Right lobe of liver (tissue), 6 donors: ENCODE measurements at regions not wholly inside any gene's neighbourhood (a gene's known extent, or its start where the extent isn't known, plus 50 kb on each side); places are given as distances from the start of the nearest gene placed in this dataset.

Experiments used
- ATAC-seq, 4 donors: fragments of 200-7000 bp; cut with Tn5 transposase; one replicate each; pipeline ENCODE4 v1.9.1; 2020; ENCODE audit warnings: mild to moderate bottlenecking in 4 of 4, moderate library complexity in 4 of 4
- DNase-seq, 3 donors: peaks; one replicate each; pipeline ENCODE4 v3.0.0-alpha.2; 2020
- H3K27ac ChIP-seq, 3 donors: fragments of 200-600 bp; one replicate each; pipeline ENCODE4 v1.8.0; 2022
- H3K27me3 ChIP-seq, 2 donors: fragments of 200-600 bp; one replicate each; pipeline ENCODE4 v1.8.0; 2022
- H3K36me3 ChIP-seq, 4 donors: fragments of 200-600 bp; sonication (generic) in 1 of 4; one replicate each; pipeline versions ENCODE4 v1.5.1 to v1.8.0; 2017 to 2022; ENCODE audit warnings: control low read depth in 1 of 4
- H3K4me1 ChIP-seq, 4 donors: fragments of 200-600 bp; sonication (generic) in 1 of 4; one replicate each; pipeline versions ENCODE4 v1.5.1 to v1.8.0; 2017 to 2022; ENCODE audit warnings: control low read depth in 1 of 4
- H3K4me3 ChIP-seq, 3 donors: fragments of 200-600 bp; one replicate each; pipeline ENCODE4 v1.8.0; 2022
- H3K9me3 ChIP-seq, 4 donors: fragments of 200-600 bp; sonication (generic) in 1 of 4; one replicate each; pipeline versions ENCODE4 v1.5.1 to v1.8.0; 2017 to 2022; ENCODE audit warnings: control low read depth in 1 of 4
- CTCF ChIP-seq, 4 donors: fragments of 200-600 bp in 3 of 4; fragments of 450-650 bp in 1 of 4; IDR thresholded peaks; one replicate each; pipeline versions ENCODE4 v1.5.1 to v1.8.0; 2016 to 2022; ENCODE audit warnings: antibody characterized with exemption in 4 of 4, mild to moderate bottlenecking in 2 of 4
- POLR2A ChIP-seq: fragments of 450-650 bp; IDR thresholded peaks from one replicate; pipeline ENCODE4 v1.6.1; 2017; ENCODE audit warnings: antibody characterized with exemption, mild to moderate bottlenecking
- WGBS: methylation state at CpG from one replicate; pipeline ENCODE4 v1.1.6; 2018; ENCODE audit warnings: low coverage, low lambda C conversion rate; ENCODE audit not compliant: insufficient coverage; ENCODE audit errors: missing lambda C conversion rate; 5-methylcytosine and 5-hydroxymethylcytosine counted together
- intact Hi-C, 2 donors: fragments of 100-400 bp; cut with DNase I; formaldehyde crosslinking; loops; one replicate each; pipeline versions ENCODE4 v1.11.2 to v1.14.1; 2022
- donor health status: DM: no; HTN: yes; CAD: no.
- donor health status: DM: no; HTN: no; CAD: no.
- donor health status: DM: no; HTN: no; CAD: no.
- donor health status: DM: no; HTN: yes; CAD: no.
- donor health status: DM: no; HTN: yes; CAD: no.

- Histone ChIP-seq H3K27ac (no peak overlapping the region), H3K27me3 (no peaks in the 10 kb centered on the region), H3K4me3 (no peak overlapping the region), H3K9me3 (no peaks in the 10 kb centered on the region), H3K4me1 (no peaks in the 10 kb centered on the region), H3K36me3 (no peaks in the 10 kb centered on the region)
- 19% methylated on average over 8 of the region's 9 CpGs for WGBS
- DNase-seq (peak in 2 of 3 donors; percentile 49 to 54), ATAC-seq (peak; percentile 76 to 85 (median 81))
- TF ChIP-seq POLR2A (no peak), CTCF (IDR thresholded peaks at IDR 0.05) (peak; percentile 52 to 69 (median 56))
- intact Hi-C loops, result no loop called here
Measured at GRCh38 chr14:65222440-65222858, 120.1 kb upstream of the MAX start.

- DNase-seq, result no peak
- intact Hi-C loops, result no loop called here
- H3K27ac ChIP-seq, result no peak overlapping the region
Measured at GRCh38 chr14:65223636-65224035, 121.3 kb upstream of the MAX start.

GRCh38 chr14:65224799-65225198 lies 122.5 kb upstream of the MAX start:
- DNase-seq, result no peak
- H3K4me3 ChIP-seq, result no peak overlapping the region
- no peaks in the 10 kb centered on the region for H3K9me3 ChIP-seq
- H3K36me3 ChIP-seq, result no peaks in the 10 kb centered on the region
- no peak overlapping the region for H3K27ac ChIP-seq
- no peak for TF ChIP-seq POLR2A
- TF ChIP-seq CTCF (IDR thresholded peaks at IDR 0.05), result no peak
- peak in 1 of 4 donors; percentile 26 for ATAC-seq
- intact Hi-C loops, result no loop called here
- WGBS, result no CpG with 5 or more reads among the region's 1 CpG
- H3K27me3 ChIP-seq, result no peaks in the 10 kb centered on the region
- H3K4me1 ChIP-seq, result no peaks in the 10 kb centered on the region

More at GRCh38 chr14:65223636-65224035, 121.3 kb upstream of the MAX start:
- H3K4me1 ChIP-seq, result no peaks in the 10 kb centered on the region
- no peak overlapping the region for H3K4me3 ChIP-seq
- ATAC-seq, result no peak
- H3K9me3 ChIP-seq, result no peaks in the 10 kb centered on the region
- H3K27me3 ChIP-seq, result no peaks in the 10 kb centered on the region
- no peaks in the 10 kb centered on the region for H3K36me3 ChIP-seq
- no peak for TF ChIP-seq POLR2A
- no peak for TF ChIP-seq CTCF (IDR thresholded peaks at IDR 0.05)
- WGBS, result 81% methylated on average over 3 of the region's 5 CpGs

DNA sequence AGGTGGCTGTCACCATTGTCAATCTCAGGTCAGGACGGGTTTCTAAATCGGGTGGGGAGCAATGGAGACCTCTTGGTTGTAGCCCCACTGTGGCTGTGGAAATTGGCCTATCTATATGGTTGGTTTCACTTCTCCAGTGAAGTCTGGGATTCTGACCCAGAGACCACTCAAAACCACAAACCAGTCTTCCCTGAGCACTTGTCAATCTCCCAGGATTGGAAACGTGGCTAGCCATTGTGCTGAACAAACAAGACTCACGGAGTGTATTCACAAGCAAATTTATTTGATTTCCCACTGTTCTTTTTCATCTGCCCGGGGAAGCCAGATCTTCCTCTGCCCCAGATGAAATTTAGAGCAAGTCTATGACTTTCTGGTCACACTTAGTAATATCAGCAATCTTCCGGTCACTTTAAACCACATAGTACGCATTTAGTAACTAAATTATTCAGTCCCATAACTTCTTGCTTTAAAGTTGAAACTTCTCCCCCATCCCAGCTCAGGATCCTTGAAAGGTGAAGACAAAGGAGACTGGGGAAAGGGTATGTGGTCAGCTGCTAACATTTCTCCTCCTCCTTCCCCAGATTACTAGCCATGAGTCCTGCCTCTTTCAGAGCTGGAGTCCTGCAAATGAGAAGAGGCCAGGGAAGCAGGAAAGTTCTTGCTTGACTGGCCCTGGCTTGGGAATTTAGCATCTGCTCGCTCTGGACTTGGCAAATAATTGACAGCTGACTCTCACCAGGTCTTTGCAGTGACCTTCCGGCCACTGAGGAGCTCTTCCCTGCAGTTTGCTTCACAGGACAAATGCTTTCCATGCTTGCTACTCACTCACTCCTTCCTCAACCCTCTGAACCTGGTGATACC lies 123.2 kb upstream of the MAX start:
- Histone ChIP-seq H3K4me3 (no peak overlapping the region), H3K27me3 (no peaks in the 10 kb centered on the region), H3K27ac (no peak overlapping the region), H3K9me3 (no peaks in the 10 kb centered on the region), H3K4me1 (no peaks in the 10 kb centered on the region), H3K36me3 (no peaks in the 10 kb centered on the region)
- WGBS, result 52% methylated on average over 6 of the region's 9 CpGs
- intact Hi-C loops, result no loop called here
- DNase-seq (no peak), ATAC-seq (no peak)
- no peak for TF ChIP-seq CTCF (IDR thresholded peaks at IDR 0.05)
- TF ChIP-seq POLR2A, result no peak
